K562 (cell line): ENCODE measurements at regions not wholly inside any gene's neighbourhood (a gene's known extent, or its start where the extent isn't known, plus 50 kb on each side); places are given as distances from the start of the nearest gene placed in this dataset.

Experiments
- ATAC-seq: fragments of 200-7000 bp; cut with Tn5 transposase; 3 replicates; pipeline ENCODE4 v1.9.1; 2020; ENCODE audit warnings: moderate library complexity
- BruUV-seq: library from RNA; stranded (reverse); fragments of 400-500 nt; replicated peaks from 2 replicates; lab custom pipeline; 2021; lab: Mats Ljungman, UMichigan
- CTCF ChIA-PET: fragments of 300-600 bp; formaldehyde crosslinking; extraction: SDS; loops from one replicate; lab custom pipeline; 2021; ENCODE audit warnings: low intra/inter-chr PET ratio; lab: Yijun Ruan, JAX
- POLR2A ChIA-PET: fragments of 300-600, 350-650 bp; sonication (Branson Sonifier 250); formaldehyde crosslinking; extraction: SDS; loops from one replicate; lab custom pipeline; 2021; ENCODE audit warnings: antibody characterized with exemption, inconsistent platforms; lab: Yijun Ruan, JAX
- DNase-seq, 4 experiments: peaks; one replicate each; pipeline versions ENCODE4 v3.0.0 to v3.0.0-alpha.2; 2011 to 2018; ENCODE audit warnings: low spot score in 3 of 4, mixed read lengths in 3 of 4; ENCODE audit errors: extremely low read depth in 1 of 4
- FAIRE-seq: peaks from 2 replicates; lab custom pipeline; 2011; peaks lifted over from hg19 to GRCh38; lab: Jason Lieb, UNC
- H2AFZ ChIP-seq: 2 replicates; pipeline ENCODE4 v1.6.0; 2011; ENCODE audit warnings: low read depth, low read length, control low read depth, inconsistent platforms
- H3K27ac ChIP-seq: fragments of 200-600 bp; 3 replicates; pipeline ENCODE4 v1.8.0; 2011; ENCODE audit warnings: low read depth, mild to moderate bottlenecking, control low read depth, inconsistent platforms, low read length, moderate library complexity, mixed read lengths; ENCODE audit errors: extremely low read depth
- H3K27me3 ChIP-seq, 2 experiments: fragments of 300-600 bp in 1 of 2; 2 replicates in 1 of 2; 3 replicates in 1 of 2; pipeline versions ENCODE4 v1.6.0 to v1.8.0; 2011; ENCODE audit warnings: inconsistent platforms in 2 of 2, low read length in 2 of 2, mild to moderate bottlenecking in 1 of 2, mixed read lengths in 1 of 2, moderate library complexity in 1 of 2; ENCODE audit not compliant: control insufficient read depth in 2 of 2, insufficient read depth in 2 of 2
- H3K36me3 ChIP-seq: fragments of 300-600 bp; 3 replicates; pipeline ENCODE4 v1.8.0; 2011; ENCODE audit warnings: mild to moderate bottlenecking, low read length, inconsistent platforms; ENCODE audit not compliant: control insufficient read depth, insufficient read depth
- H3K4me1 ChIP-seq, 2 experiments: fragments of 200-600 bp in 1 of 2; replicated peaks in 1 of 2; 2 replicates in 1 of 2; 3 replicates in 1 of 2; pipeline versions ENCODE4 v1.5.1 to v1.8.0; 2011; ENCODE audit warnings: inconsistent platforms in 2 of 2, low read length in 2 of 2, mild to moderate bottlenecking in 1 of 2, mixed read lengths in 1 of 2, moderate library complexity in 1 of 2; ENCODE audit not compliant: control insufficient read depth in 2 of 2, insufficient read depth in 2 of 2
- H3K4me2 ChIP-seq: 2 replicates; pipeline ENCODE4 v1.6.1; 2011; ENCODE audit warnings: low read length, control low read depth, inconsistent platforms, mixed read lengths; ENCODE audit not compliant: insufficient read depth
- H3K4me3 ChIP-seq: fragments of 200-600 bp; sonication (generic), shearing (Covaris generic); 2 replicates; pipeline ENCODE4 v1.5.1; 2016; ENCODE audit warnings: control low read depth, inconsistent platforms
- H3K79me2 ChIP-seq: fragments of 200-600 bp; 3 replicates; pipeline ENCODE4 v1.8.0; 2011; ENCODE audit warnings: low read length, inconsistent platforms; ENCODE audit not compliant: control insufficient read depth, insufficient read depth
- H3K9ac ChIP-seq, 2 experiments: 2 replicates each; pipeline versions ENCODE4 v1.6.0 to v1.6.1; 2011; ENCODE audit warnings: low read depth in 2 of 2, low read length in 2 of 2, control low read depth in 1 of 2, inconsistent platforms in 1 of 2, mild to moderate bottlenecking in 1 of 2, mixed read lengths in 1 of 2; ENCODE audit not compliant: insufficient read depth in 1 of 2
- H3K9me1 ChIP-seq: one replicate; pipeline ENCODE4 v1.6.0; 2011; ENCODE audit warnings: inconsistent platforms, mild to moderate bottlenecking, low read length, moderate library complexity; ENCODE audit not compliant: control insufficient read depth, insufficient read depth
- H3K9me3 ChIP-seq: replicated peaks from 2 replicates; pipeline ENCODE4 v1.5.1; 2011; ENCODE audit warnings: low read depth, low read length, inconsistent platforms; ENCODE audit not compliant: control insufficient read depth, insufficient read depth
- H4K20me1 ChIP-seq: replicated peaks from 2 replicates; pipeline ENCODE4 v1.6.1; 2011; ENCODE audit warnings: low read length, inconsistent platforms, mixed read lengths; ENCODE audit not compliant: control insufficient read depth, insufficient read depth
- ADNP ChIP-seq: fragments of 200-800 bp; sonication (Bioruptor generic); IDR thresholded peaks from 2 replicates; pipeline ENCODE4 v1.6.1; 2016; ENCODE audit warnings: missing genetic modification characterization, missing compliant biosample characterization
- HDAC2 ChIP-seq: fragments of 450-650 bp; IDR thresholded peaks from 2 replicates; pipeline ENCODE4 v1.6.1; 2016; ENCODE audit warnings: mild to moderate bottlenecking
- THAP7 ChIP-seq: fragments of 250-450 bp; sonication (Bioruptor Pico); IDR thresholded peaks from 2 replicates; pipeline ENCODE4 v1.5.0; 2021
- WGBS: fragments of 100-300 bp; shearing (Covaris generic); methylation state at CpG from one replicate; pipeline ENCODE4 v1.1.6; 2016; ENCODE audit warnings: low coverage, mixed read lengths; ENCODE audit not compliant: insufficient coverage; ENCODE audit errors: missing lambda C conversion rate; 5-methylcytosine and 5-hydroxymethylcytosine counted together
- in situ Hi-C: fragments of 300-500 bp; cut with MboI; formaldehyde crosslinking; loops from 4 replicates; pipeline ENCODE4 v1.15.0; 2018; ENCODE audit warnings: inconsistent platforms, mixed read lengths
- intact Hi-C: fragments of 100-400 bp; cut with micrococcal nuclease; formaldehyde crosslinking; loops from 2 replicates; pipeline ENCODE4 v1.14.2; 2022
- TF ChIP-seq, protein P1 (sequence below): fragments of 200-400 bp; formaldehyde crosslinking; IDR thresholded peaks from 2 replicates; pipeline ENCODE4 v1.6.1; 2017; ENCODE audit warnings: mild to moderate bottlenecking, low read depth, low read length, moderate library complexity

DNA sequence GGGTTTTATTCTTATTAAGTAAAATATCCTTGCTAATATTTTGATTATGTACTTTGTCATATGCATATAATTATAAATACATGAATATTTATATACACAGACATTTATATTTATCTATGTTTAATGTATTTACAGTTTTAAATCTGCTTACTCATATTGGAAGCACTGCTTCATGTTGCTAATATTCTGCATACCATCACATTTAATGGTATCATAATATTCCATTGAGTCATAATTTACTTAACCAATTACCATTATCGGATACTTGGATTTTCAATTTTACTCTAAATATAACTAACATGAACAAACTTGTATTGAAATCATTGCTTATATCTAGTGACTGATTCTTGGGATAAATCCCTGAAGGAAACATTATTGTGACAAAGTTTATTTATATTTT lies 155.2 kb downstream of the MBL2 start:
- POLR2A ChIA-PET: no interaction called here
- no peak for FAIRE-seq
- WGBS: 0% methylated on average over 1 of the region's 1 CpG

More for the DNA sequence above, 155.2 kb downstream of the MBL2 start:
- Histone ChIP-seq H3K36me3 (no peaks in the 10 kb centered on the region), H4K20me1 (no peaks in the 10 kb centered on the region), H3K9me1 (no peaks in the 10 kb centered on the region), H3K27me3 (no peaks in the 10 kb centered on the region), H3K79me2 (no peaks in the 10 kb centered on the region), H3K27ac (no peak overlapping the region), H3K9me3 (no peaks in the 10 kb centered on the region), H2AFZ (no peak overlapping the region), H3K4me1 (no peaks in the 10 kb centered on the region), H3K4me3 (no peak overlapping the region), H3K9ac (no peak overlapping the region), H3K4me2 (no peak overlapping the region)
- ATAC-seq (no peak), DNase-seq (no peak)
- BruUV-seq: no TSS peak
- intact Hi-C loops: no loop called here
- TF ChIP-seq ADNP (no peak), THAP7 (no peak), HDAC2 (no peak)
- TF ChIP-seq, protein P1, sequence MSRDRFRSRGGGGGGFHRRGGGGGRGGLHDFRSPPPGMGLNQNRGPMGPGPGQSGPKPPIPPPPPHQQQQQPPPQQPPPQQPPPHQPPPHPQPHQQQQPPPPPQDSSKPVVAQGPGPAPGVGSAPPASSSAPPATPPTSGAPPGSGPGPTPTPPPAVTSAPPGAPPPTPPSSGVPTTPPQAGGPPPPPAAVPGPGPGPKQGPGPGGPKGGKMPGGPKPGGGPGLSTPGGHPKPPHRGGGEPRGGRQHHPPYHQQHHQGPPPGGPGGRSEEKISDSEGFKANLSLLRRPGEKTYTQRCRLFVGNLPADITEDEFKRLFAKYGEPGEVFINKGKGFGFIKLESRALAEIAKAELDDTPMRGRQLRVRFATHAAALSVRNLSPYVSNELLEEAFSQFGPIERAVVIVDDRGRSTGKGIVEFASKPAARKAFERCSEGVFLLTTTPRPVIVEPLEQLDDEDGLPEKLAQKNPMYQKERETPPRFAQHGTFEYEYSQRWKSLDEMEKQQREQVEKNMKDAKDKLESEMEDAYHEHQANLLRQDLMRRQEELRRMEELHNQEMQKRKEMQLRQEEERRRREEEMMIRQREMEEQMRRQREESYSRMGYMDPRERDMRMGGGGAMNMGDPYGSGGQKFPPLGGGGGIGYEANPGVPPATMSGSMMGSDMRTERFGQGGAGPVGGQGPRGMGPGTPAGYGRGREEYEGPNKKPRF: no peak
- in situ Hi-C loops: no loop called here
- CTCF ChIA-PET: no interaction called here
